GM12878 (cell line): ENCODE measurements at regions not wholly inside any gene's neighbourhood (a gene's known extent, or its start where the extent isn't known, plus 50 kb on each side); places are given as distances from the start of the nearest gene placed in this dataset.

Source experiments
- ATAC-seq: fragments of 200-7000 bp; cut with Tn5 transposase; 3 replicates; pipeline ENCODE4 v1.9.1; 2020; ENCODE audit warnings: mild to moderate bottlenecking, moderate library complexity
- BruUV-seq: library from RNA; stranded (reverse); fragments of 400-500 nt; replicated peaks from 2 replicates; lab custom pipeline; 2021; lab: Mats Ljungman, UMichigan
- CTCF ChIA-PET: fragments of 300-600 bp; sonication (Branson Sonifier 250); formaldehyde crosslinking; extraction: SDS; loops from one replicate; lab custom pipeline; 2021; ENCODE audit warnings: inconsistent platforms; lab: Yijun Ruan, JAX
- POLR2A ChIA-PET: fragments of 350-600 bp; formaldehyde crosslinking; extraction: SDS; loops from one replicate; lab custom pipeline; 2021; ENCODE audit warnings: inconsistent platforms; lab: Charles Lee
- RAD21 ChIA-PET: fragments of 300-600 bp; sonication (Branson Sonifier 250); formaldehyde crosslinking; loops from one replicate; lab custom pipeline; 2023; ENCODE audit warnings: antibody characterized with exemption; ENCODE audit not compliant: unreplicated experiment; lab: Charles Lee
- SMC1A ChIA-PET: fragments of 300-600 bp; sonication (Branson Sonifier 250); formaldehyde crosslinking; loops from one replicate; lab custom pipeline; 2023; ENCODE audit not compliant: unreplicated experiment, uncharacterized antibody; lab: Charles Lee
- DNase-seq: peaks from one replicate; pipeline ENCODE4 v3.0.0-alpha.2; 2011; ENCODE audit warnings: low read depth, low spot score
- FAIRE-seq: peaks from 3 replicates; lab custom pipeline; 2011; peaks lifted over from hg19 to GRCh38; lab: Jason Lieb, UNC
- H2AFZ ChIP-seq: 2 replicates; pipeline ENCODE4 v1.6.0; 2011; ENCODE audit warnings: low read depth, low read length, control low read depth; ENCODE audit not compliant: control insufficient read depth
- H3K27ac ChIP-seq: 2 replicates; pipeline ENCODE4 v1.5.1; 2011; ENCODE audit warnings: control low read depth; ENCODE audit not compliant: control insufficient read depth, insufficient read depth
- H3K27me3 ChIP-seq, 2 experiments: replicated peaks in 1 of 2; 2 replicates each; pipeline versions ENCODE4 v1.6.0 to v1.6.1; 2011; ENCODE audit warnings: low read length in 1 of 2; ENCODE audit not compliant: control insufficient read depth in 2 of 2, insufficient read depth in 2 of 2
- H3K36me3 ChIP-seq, 2 experiments: 2 replicates each; pipeline ENCODE4 v1.5.1; 2011; ENCODE audit warnings: low read length in 1 of 2; ENCODE audit not compliant: control insufficient read depth in 2 of 2, insufficient read depth in 2 of 2
- H3K4me1 ChIP-seq: 2 replicates; pipeline ENCODE4 v1.6.1; 2011; ENCODE audit warnings: mild to moderate bottlenecking, low read length, moderate library complexity, mixed read lengths; ENCODE audit not compliant: control insufficient read depth, insufficient read depth
- H3K4me2 ChIP-seq: 2 replicates; pipeline ENCODE4 v1.6.0; 2011; ENCODE audit warnings: control low read depth; ENCODE audit not compliant: control insufficient read depth, insufficient read depth
- H3K4me3 ChIP-seq: fragments of 200-600 bp; sonication (generic); 2 replicates; pipeline ENCODE4 v1.5.1; 2016
- H3K79me2 ChIP-seq: 2 replicates; pipeline ENCODE4 v1.6.0; 2011; ENCODE audit warnings: low read length; ENCODE audit not compliant: control insufficient read depth, insufficient read depth
- H3K9ac ChIP-seq: 2 replicates; pipeline ENCODE4 v1.8.0; 2011; ENCODE audit warnings: low read length, control low read depth, mixed read lengths; ENCODE audit not compliant: control insufficient read depth, insufficient read depth
- H3K9me3 ChIP-seq: replicated peaks from 3 replicates; pipeline ENCODE4 v1.5.1; 2011; ENCODE audit warnings: mild to moderate bottlenecking, low read length; ENCODE audit not compliant: control insufficient read depth, insufficient read depth
- H4K20me1 ChIP-seq: 2 replicates; pipeline ENCODE4 v1.6.0; 2011; ENCODE audit not compliant: control insufficient read depth, insufficient read depth
- CREM ChIP-seq: IDR thresholded peaks from 2 replicates; pipeline ENCODE4 v1.6.1; 2014; ENCODE audit warnings: antibody characterized with exemption, low read depth
- CTCF ChIP-seq, 3 experiments: IDR thresholded peaks in 2 of 3; conservative IDR thresholded peaks in 1 of 3; 2 replicates each; pipeline ENCODE4 v1.5.1; 2011; ENCODE audit warnings: low read depth in 3 of 3, low read length in 3 of 3, mild to moderate bottlenecking in 3 of 3, control low read depth in 2 of 3, moderate library complexity in 2 of 3, inconsistent platforms in 1 of 3, mixed read lengths in 1 of 3; ENCODE audit not compliant: control insufficient read depth in 2 of 3, insufficient read depth in 1 of 3; ENCODE audit errors: extremely low read depth in 1 of 3
- FOXK2 ChIP-seq: fragments of 450-650 bp; IDR thresholded peaks from 2 replicates; pipeline ENCODE4 v1.6.1; 2017; ENCODE audit warnings: mild to moderate bottlenecking, moderate library complexity
- KLF5 ChIP-seq: fragments of 450-650 bp; IDR thresholded peaks from 2 replicates; pipeline ENCODE4 v1.6.1; 2014; ENCODE audit warnings: mild to moderate bottlenecking; ENCODE audit not compliant: partially characterized antibody
- LARP7 ChIP-seq: fragments of 450-650 bp; IDR thresholded peaks from 2 replicates; pipeline ENCODE4 v1.6.1; 2017; ENCODE audit warnings: mild to moderate bottlenecking
- PAX5 ChIP-seq: IDR thresholded peaks from 2 replicates; pipeline ENCODE4 v1.6.1; 2011; ENCODE audit warnings: low read depth, low read length, borderline replicate concordance
- SIN3A ChIP-seq: IDR thresholded peaks from 2 replicates; pipeline ENCODE4 v1.6.1; 2012; ENCODE audit warnings: low read depth, low read length, improper control_type of control experiment
- SP1 ChIP-seq: IDR thresholded peaks from one replicate; pipeline ENCODE4 v1.6.1; 2011; ENCODE audit warnings: low read depth, low read length
- WGBS: methylation state at CpG from one replicate; pipeline ENCODE4 v1.1.6; 2016; ENCODE audit warnings: low lambda C conversion rate; ENCODE audit not compliant: insufficient replicate concordance, insufficient coverage; ENCODE audit errors: missing lambda C conversion rate; 5-methylcytosine and 5-hydroxymethylcytosine counted together
- in situ Hi-C: fragments of 300-500 bp; cut with MboI; formaldehyde crosslinking; loops from 9 replicates; pipeline ENCODE4 v1.14.3; 2018; ENCODE audit warnings: mixed read lengths
- intact Hi-C: fragments of 100-400 bp; cut with micrococcal nuclease; formaldehyde crosslinking; loops from one replicate; pipeline ENCODE4 v1.14.2; 2022; ENCODE audit not compliant: unreplicated experiment
- TF ChIP-seq, protein P1 (sequence below): fragments of 450-650 bp; IDR thresholded peaks from 2 replicates; pipeline ENCODE4 v1.6.1; 2017; ENCODE audit warnings: mild to moderate bottlenecking, moderate library complexity

DNA sequence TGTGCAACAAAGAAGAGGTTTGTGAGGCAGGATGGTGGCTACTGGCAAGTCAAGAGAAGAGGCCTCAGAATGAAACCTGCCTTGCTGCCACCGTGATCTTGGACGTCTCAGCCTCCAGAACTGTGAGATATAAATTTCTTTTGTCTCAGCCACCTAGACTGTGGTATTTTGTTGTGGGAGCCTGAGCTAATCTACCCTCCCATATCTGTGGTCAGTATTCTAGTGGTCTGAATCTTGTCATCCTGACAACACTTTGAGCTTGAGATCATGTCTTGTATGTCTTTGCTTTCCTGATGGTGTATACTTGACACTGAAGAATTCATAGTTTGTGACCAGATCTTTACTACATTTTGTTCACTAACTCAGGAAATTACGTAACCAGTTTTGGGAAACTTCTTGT, 240.6 kb upstream of the GOLIM4 start:
- RAD21 ChIA-PET, result no interaction called here
- intact Hi-C loops (no loop called here), in situ Hi-C loops (no loop called here)
- no peaks in the 10 kb centered on the region for H3K9me3 ChIP-seq
- DNase-seq (no peak), FAIRE-seq (no peak), ATAC-seq (no peak)
- no peak overlapping the region for H3K27ac ChIP-seq
- POLR2A ChIA-PET, result no interaction called here
- no peak overlapping the region for H3K9ac ChIP-seq
- H4K20me1 ChIP-seq, result no peaks in the 10 kb centered on the region
- TF ChIP-seq SIN3A (no peak), PAX5 (no peak)
- no peak overlapping the region for H3K4me3 ChIP-seq
- no peaks in the 10 kb centered on the region for H3K79me2 ChIP-seq
- H3K4me1 ChIP-seq, result no peaks in the 10 kb centered on the region
- WGBS, result 20% methylated on average over 3 of the region's 3 CpGs
- H3K4me2 ChIP-seq, result no peak overlapping the region
- no peak overlapping the region for H2AFZ ChIP-seq
- no peaks in the 10 kb centered on the region for H3K27me3 ChIP-seq
- H3K36me3 ChIP-seq, result no peaks in the 10 kb centered on the region
- CTCF ChIA-PET, result interaction anchor here (1.6 kb wide), 1 partner anchor 10 kb away, joined by 4 read pairs; no protein-coding TSS in a partner anchor
- no TSS peak for BruUV-seq
- SMC1A ChIA-PET, result interaction anchor here (1.1 kb wide), 1 partner anchor 37 kb away, joined by 3 read pairs; no protein-coding TSS in a partner anchor

GRCh38 chr3:168333410-168333935, 237.7 kb upstream of the GOLIM4 start:
- no peak overlapping the region for H3K4me2 ChIP-seq
- H3K9ac ChIP-seq, result no peak overlapping the region
- no peak overlapping the region for H3K4me3 ChIP-seq
- ChIA-PET RAD21 (no interaction called here), CTCF (no interaction called here), POLR2A (interaction anchor here (0.6 kb wide), 1 partner anchor 1439 kb away, joined by 4 read pairs; no protein-coding TSS in a partner anchor), SMC1A (interaction anchor here (1.2 kb wide), 1 partner anchor 9 kb away, joined by 3 read pairs; no protein-coding TSS in a partner anchor)
- no peak overlapping the region for H3K27ac ChIP-seq
- BruUV-seq, result no TSS peak
- no peaks in the 10 kb centered on the region for H3K79me2 ChIP-seq
- no peak for ATAC-seq
- no peak for DNase-seq
- no peaks in the 10 kb centered on the region for H3K4me1 ChIP-seq
- no peaks in the 10 kb centered on the region for H4K20me1 ChIP-seq
- no peak for FAIRE-seq
- intact Hi-C loops (no loop called here), in situ Hi-C loops (no loop called here)
- H2AFZ ChIP-seq, result no peak overlapping the region
- no peaks in the 10 kb centered on the region for H3K9me3 ChIP-seq
- H3K36me3 ChIP-seq, result no peaks in the 10 kb centered on the region
- TF ChIP-seq, protein P1, sequence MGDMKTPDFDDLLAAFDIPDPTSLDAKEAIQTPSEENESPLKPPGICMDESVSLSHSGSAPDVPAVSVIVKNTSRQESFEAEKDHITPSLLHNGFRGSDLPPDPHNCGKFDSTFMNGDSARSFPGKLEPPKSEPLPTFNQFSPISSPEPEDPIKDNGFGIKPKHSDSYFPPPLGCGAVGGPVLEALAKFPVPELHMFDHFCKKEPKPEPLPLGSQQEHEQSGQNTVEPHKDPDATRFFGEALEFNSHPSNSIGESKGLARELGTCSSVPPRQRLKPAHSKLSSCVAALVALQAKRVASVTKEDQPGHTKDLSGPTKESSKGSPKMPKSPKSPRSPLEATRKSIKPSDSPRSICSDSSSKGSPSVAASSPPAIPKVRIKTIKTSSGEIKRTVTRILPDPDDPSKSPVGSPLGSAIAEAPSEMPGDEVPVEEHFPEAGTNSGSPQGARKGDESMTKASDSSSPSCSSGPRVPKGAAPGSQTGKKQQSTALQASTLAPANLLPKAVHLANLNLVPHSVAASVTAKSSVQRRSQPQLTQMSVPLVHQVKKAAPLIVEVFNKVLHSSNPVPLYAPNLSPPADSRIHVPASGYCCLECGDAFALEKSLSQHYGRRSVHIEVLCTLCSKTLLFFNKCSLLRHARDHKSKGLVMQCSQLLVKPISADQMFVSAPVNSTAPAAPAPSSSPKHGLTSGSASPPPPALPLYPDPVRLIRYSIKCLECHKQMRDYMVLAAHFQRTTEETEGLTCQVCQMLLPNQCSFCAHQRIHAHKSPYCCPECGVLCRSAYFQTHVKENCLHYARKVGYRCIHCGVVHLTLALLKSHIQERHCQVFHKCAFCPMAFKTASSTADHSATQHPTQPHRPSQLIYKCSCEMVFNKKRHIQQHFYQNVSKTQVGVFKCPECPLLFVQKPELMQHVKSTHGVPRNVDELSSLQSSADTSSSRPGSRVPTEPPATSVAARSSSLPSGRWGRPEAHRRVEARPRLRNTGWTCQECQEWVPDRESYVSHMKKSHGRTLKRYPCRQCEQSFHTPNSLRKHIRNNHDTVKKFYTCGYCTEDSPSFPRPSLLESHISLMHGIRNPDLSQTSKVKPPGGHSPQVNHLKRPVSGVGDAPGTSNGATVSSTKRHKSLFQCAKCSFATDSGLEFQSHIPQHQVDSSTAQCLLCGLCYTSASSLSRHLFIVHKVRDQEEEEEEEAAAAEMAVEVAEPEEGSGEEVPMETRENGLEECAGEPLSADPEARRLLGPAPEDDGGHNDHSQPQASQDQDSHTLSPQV, result no peak
- TF ChIP-seq CREM, result no peak
- no peak for TF ChIP-seq CTCF (IDR thresholded peaks at IDR 0.05 in 2 of 3, conservative IDR thresholded peaks at IDR 0.05 in 1 of 3; ENCODE audit: control insufficient read depth in 2 of 3, extremely low read depth in 1 of 3, insufficient read depth in 1 of 3, low read depth in 3 of 3, low read length in 3 of 3)
- TF ChIP-seq LARP7, result no peak
- TF ChIP-seq KLF5, result no peak
- no peak for TF ChIP-seq SP1
- no peak for TF ChIP-seq FOXK2
- H3K27me3 ChIP-seq, result no peaks in the 10 kb centered on the region
